NCI-H345 treated with DMSO at 0.1 percent for 48 hours (cell line): ENCODE measurements at regions not wholly inside any gene's neighbourhood (a gene's known extent, or its start where the extent isn't known, plus 50 kb on each side); places are given as distances from the start of the nearest gene placed in this dataset.
"Not testable (repeated sequence)": the region's sequence is repeated elsewhere in the genome, so short reads cannot be mapped to it uniquely, and the experiment has no call there.

Experiments used
- DNase-seq: peaks from one replicate; lab custom pipeline; 2025; ENCODE audit not compliant: unreplicated experiment; lab: John Stamatoyannopoulos, UW

DNA sequence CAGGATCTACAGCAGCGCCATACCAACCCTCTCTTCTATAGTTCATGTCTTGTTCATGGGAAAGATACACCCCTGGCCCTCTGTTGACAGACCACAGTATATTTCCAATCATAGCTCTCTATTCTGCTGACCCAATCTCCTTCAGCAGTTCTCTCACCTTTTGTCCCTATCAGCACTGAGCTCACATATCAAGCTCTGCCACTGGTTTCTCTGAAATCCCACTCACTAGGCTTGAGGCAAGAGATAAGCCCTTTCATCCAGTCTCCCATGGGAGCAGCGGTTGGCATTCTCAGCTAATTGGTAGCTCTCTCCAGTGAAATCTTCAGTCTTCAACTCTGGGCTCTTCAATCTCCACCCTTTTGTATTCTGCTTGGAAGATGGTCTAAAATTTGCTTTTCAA, 313.4 kb downstream of the GJA1 start:
- DNase-seq, result no peak

DNA sequence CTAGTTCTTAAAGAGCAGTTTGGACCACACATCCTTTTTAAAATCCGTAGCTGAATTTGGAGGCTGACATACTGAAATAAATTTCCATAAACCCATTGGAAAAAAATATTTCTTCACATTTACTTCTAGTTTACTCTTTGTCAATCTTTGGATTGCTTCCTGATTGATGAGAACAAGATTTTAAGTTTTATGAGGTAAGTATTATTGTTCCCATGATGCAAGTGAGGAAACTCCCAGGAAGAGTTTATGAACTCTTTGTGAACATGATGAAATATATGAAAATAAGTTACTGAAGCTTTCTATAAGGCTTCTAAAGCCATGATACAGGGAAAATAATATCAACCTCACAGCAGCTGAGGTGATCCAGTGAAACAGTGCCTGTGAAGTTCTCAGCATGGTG, 320.0 kb downstream of the GJA1 start:
- DNase-seq, result no peak

DNA sequence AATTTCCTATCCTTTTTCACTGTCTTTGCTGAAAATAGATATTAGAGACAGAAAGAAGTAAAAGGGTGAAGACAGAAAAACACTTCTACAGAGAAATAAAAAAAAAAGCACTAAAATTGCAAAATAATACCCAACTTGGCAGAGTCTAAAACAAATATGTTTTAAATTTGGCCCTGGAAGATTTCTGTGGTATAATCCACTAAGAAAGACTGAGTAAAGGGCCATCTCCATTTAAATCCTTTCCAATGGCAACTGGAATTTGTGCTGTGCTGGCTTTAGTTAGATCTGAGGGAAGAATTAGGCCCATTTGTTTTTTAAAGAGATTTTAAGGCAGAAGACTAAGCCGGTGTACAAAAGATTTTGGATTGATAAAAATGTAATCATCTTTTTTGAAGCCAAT, 321.2 kb downstream of the GJA1 start:
- no peak for DNase-seq

DNA sequence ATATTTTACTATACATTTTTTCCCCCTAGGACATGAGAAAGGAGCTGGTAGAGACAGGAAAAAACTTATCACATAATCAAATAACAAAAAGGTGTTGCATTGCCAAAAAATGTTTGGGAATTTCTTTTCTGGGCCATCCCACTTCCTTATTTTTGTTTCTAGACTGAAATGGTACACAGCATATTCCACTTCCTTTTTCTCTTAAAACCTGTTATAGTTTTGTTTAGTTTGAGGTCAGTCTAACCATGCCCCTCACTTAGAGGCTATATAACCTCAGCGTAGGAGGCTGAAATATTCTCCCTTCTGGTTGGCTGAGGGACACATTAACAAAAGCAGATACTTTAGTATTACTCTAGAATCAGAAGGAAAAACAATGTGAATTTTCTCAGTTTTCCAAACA, 323.9 kb downstream of the GJA1 start:
- no peak for DNase-seq

DNA sequence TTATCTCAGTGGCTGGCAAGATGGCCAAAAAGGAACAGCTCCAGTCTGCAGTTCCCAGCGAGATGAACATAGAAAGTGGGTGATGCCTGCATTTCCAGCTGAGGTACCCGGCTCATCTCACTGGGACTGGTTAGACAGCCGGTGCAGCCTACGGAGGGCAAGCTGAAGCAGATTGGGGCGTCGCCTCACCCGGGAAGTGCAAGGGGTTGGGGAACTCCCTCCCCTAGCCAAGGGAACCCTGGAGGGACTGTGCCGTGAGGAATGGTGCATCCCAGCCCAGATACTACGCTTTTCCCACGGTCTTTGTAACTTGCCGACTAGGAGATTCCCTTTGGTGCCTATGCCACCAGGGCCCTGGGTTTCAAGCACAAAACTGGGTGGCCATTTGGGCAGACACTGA, 324.7 kb downstream of the GJA1 start:
- no peak for DNase-seq

DNA sequence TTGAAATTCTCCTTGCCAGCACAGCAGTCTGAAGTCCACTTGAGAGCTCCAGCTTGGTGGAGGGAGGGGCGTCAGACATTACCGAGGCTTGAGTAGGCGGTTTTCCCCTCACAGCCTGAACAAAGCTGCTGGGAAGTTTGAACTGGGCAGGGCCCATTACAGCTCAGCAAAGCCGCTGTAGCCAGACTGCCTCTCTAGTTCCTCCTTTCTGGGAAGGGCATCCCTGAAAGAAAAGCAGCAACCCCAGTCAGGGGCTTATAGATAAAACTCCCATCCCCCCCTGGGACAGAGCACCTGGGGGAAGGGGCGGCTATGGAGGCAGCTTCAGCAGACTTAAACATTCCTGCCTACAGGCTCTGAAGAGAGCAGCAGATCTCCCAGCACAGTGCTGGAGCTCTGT, 325.3 kb downstream of the GJA1 start:
- DNase-seq, result no peak

DNA sequence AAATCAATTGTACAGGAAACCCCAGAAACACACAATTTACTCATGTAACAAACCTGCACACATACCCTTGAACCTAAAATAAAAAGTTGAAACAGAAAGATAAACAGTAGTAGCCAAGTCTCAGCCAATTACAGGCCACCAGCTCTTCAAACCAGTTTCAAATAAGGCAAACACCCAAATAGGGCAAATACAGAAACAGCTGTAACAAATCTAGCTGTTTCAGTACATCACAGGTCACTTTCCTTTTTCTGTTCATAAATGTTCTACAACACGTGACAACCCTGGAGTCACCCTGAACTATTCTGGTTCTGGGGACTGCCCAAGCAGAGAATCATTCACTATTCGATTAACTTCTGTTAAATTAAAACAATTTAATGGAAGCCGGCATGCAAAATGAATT, 329.0 kb downstream of the GJA1 start:
- DNase-seq, result no peak

DNA sequence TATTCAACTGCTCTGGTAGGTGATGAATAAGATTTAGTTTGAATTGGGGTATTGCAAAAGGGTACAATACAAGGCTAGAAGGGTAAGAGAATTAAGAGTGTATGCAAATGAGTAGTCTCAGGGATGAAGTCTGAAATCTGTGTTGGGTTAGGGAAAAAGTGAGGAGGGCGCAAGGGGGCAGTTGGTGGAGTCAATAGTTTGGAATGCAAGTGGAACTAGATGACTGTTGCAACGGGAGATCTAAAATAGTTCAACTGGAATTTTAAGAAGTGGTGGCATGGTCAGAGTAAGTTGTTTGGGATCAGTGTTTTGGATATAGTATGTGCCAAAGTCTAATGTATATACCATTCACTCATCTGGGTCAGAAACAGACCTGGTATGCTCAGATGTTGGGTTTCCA, 329.6 kb downstream of the GJA1 start:
- no peak for DNase-seq

DNA sequence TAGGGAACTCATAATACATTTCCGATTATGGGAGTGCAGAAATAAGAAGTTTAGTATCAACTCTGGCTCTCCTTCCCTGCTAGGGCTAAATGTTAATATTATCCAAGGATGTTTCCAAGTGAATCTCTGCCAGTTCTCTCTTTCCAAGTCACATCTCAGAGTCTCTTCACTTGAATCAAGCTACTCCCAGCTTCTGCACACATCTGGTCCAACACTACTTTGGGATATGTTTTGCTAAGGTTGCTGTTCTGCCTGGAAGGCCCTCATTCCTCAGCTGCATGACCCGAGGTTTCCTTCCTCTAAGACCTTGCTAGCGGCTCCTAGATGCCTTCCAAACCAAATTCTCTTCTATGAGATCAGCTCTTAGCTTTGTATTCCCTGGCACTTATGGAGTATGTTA, 331.8 kb downstream of the GJA1 start:
- DNase-seq, result no peak

DNA sequence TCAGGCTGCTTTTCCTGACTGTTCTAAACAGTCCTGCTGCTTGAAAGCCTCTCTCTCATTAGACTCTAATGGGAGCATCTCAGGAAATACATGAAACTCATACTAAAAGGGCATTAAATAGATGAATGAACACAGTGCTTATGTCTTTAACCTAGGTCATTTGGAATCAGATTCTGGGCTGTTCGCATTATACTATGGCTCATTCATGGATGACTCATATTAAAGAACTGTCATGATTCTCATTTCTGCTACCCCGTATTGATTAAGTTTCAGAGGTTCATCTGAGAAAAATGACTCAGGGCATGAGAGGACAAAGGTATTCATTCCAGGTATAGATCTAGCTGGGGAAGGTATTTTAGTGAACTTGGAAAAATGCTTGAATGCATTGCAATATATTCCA, 335.5 kb downstream of the GJA1 start:
- DNase-seq, result no peak

DNA sequence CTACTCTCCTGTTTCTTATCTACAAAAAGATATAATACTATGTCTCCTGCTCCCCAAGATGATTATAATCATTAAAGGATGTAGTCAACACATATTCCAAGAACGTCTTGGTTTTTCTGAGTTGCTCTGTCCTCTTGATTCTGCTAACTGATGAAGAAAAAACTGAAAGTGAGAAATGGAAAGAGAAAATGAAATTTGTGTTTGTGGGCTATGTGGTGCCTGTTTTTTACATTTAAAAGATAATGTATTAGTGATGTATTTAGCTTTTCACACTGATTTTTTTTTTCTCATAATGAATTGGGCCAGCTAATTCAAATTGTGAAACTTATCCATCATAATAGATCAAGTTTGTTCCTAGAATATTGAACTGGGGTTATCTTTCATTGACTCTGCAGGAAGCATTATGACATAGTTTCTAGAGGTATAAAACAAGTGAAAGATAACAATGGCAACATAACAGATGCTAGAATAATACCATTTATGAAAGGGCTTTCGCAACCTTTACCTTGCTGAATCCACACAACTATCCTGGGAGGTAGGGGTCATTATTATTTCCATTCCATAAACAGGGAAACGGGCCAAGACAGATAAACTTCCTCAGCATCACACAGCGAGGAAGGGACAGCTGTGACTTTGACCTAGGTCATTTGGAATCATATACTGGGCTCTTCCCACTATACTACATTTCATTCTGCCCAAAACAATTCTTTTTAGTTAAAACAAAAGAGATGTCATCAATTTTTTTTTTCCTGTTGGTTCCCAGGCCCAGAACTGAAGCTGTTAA, 336.7 kb downstream of the GJA1 start:
- DNase-seq, result no peak

DNA sequence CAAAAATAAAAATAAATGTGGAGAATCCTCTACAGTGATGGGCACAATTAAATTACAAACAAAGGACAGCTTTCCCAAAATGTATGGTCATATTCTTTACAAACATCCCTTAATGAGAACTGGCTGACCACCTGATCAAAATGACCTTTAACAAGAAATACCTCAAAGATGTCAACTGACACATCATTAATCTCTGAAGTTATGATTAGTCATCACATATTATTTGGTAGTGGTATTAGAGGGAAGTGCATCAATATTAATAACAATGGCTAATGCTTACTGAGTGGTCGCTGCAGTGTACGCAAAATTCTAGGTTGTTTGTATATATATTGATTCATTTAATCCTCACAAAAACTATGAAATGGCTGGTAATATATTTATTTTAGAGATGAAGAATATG, 340.6 kb downstream of the GJA1 start:
- no peak for DNase-seq

DNA sequence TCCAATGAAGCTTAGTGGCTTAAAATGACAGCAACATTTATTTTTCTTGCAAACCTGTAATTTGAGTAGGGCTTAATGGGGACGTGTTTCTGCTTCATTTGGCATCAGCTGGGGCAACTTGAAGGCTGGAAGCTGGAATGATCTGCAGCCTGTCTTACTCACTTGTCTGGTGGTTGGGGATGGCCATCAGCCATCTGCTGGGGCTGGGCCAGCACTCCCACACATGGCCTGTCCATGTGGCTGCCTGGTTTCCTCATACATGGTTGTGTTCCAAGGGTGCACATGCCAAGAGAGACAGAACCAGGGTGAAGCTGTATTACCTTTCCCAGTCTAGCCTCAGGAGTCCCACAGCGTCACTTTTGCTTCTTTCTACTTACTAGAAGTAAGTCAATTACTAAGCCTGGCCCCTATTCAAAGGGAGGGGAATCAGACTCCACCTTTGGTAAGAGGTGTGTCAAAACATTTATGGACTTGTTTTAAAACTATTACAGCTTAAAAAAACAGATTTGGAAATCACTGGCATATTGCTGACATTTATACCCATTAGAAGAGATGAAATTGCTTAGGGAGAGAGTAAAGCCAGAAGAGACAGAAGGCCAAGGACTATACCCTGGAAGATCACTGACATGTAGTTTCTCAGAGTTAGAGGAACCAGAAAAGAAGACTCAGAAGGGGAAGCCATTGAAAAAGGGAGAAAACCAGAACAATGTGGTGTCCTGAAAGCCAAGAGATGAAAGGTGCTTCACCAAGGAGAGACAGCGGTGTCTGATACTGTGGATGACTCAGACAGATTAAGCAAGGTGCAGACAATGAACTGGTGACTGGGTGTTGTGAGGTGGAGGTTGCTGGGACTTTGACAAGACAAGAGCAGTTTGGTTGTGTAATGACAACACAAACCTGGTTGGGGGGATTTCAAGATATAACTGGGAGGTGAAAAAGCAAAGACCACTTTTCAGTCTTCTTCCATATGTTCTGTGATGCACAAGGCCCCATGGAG, 345.2 kb downstream of the GJA1 start:
- no peak for DNase-seq

DNA sequence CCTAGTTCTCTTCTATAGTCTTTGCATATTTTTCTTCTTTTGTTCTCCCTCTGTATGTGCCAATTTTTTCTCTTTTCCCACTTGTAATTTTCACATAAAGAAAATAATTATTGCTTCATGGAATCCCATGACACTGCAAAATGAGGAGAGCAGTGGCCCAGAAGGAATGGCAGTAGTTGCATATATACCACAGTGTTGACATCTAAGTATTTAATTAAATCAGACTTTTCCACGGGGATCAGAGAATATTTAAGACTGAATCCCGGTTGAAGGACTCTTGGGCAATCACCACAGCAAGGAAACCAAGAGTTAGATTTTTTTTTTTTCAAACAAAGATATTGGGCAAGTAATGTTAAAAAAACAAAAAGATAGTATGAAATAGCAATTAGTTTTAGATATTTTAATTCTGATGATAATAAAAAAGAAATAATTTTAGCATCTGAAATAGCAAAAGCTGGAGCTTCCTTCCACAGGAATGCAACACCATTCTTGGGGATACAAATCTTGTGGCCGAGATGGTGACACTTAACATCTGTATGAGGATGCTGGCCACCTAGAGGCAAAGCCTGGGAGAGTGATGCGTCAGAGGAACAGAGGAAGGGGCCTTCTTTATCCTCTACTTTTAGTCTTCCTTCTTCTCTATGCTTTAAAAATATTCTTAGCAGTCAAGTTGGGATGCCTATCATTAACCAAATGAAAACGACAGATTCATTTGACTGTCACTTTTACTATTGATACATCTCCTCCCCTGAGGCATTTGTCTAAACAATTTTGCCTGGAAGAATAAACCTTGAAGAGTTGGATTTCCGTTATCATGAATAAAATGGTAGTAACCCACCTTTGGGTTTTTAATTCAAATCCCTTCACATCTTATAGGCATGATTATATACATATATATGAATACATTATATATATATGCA, 356.2 kb downstream of the GJA1 start:
- no peak for DNase-seq

DNA sequence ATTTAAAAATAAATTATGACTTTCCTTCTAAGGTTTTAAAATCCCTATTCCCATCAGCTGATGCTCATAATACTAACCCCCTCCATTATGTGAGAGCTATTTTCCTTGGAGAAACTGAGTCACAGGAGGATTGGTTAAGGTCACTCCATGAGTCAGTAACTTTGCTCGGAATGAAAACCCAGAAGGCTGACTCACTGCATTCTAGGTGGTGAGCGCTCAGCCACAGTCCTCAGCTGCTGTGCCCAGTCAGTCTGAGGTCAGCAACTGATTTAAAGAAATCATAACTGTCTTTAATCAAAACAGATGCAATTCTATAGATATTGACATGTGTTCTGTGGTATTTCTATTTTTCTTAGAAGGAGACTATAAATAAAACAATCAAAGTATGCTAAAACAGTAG, 359.2 kb downstream of the GJA1 start:
- no peak for DNase-seq

DNA sequence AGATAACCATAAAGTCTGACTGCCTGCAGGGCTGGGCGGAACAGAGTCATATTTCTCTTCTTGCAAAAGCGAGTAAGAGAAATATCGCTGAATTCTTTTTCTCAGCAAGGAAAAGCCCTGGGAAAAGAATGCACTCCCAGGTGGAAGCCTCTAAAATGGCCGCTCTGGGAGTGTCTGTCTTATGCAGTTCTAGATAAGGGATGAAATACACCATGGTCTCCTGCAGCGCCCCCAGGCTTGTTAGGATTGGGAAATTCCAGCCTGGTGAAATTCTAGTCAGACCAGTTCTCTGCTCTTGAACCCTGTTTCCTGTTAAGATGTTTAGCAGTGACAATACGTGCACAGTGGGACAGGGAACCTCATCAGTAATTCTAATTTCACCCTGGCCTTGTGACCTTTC, 362.2 kb downstream of the GJA1 start:
- DNase-seq, result not testable (repeated sequence)

DNA sequence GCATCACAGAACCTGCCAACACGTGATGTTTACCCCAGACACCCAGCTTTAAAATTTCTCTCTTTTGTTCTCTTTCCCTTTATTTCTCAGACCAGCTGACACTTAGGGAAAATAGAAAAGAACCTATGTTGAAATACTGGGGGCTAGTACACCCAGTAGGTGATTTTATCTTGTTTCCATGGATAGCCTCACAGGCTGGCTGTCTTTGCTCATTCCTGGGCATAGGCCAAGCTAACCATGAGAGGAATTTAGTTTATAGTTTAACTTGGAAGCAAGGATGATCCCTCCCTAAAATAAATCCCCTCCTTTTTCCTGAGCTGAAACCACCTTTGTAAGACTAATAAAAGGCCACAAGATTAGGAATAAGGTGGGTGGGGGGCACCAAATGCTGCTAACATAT, 362.7 kb downstream of the GJA1 start:
- not testable (repeated sequence) for DNase-seq

DNA sequence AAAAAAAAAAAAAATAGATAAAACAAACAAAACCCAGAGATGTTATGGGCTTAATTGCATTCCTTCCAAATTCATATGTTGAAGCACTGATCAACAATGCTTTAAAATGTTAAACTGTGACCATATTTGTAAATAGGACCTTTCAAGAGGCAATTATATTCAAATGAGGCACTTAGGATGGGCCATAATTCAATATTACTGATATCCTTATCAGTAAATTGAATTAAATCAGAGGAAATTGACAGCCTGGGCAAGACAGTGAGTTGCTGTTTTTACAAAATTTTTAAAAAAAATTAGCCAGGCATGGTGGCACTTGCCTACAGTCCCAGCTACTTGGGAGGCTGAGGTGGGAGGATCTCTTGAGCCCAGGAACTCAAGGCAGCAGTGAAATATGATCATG, 364.1 kb downstream of the GJA1 start:
- DNase-seq, result no peak

DNA sequence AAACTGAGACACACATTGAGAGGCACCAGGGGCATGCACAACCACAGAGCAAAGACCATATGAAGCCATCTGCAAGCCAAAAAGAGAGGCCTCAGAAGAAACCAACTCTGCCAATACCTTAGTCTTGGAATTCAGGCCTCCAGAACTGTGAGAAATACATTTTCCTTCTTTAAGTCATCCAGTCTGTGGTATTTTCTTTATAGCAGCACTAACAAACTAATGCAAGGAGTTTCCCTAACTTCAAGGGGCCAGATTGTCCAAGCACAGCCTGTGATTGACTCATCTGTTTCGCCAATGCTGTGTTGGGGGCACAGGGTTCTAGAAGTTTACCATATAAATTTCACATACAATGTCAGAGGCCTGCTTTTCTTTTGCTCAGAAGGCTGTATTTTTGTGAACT, 364.6 kb downstream of the GJA1 start:
- no peak for DNase-seq

DNA sequence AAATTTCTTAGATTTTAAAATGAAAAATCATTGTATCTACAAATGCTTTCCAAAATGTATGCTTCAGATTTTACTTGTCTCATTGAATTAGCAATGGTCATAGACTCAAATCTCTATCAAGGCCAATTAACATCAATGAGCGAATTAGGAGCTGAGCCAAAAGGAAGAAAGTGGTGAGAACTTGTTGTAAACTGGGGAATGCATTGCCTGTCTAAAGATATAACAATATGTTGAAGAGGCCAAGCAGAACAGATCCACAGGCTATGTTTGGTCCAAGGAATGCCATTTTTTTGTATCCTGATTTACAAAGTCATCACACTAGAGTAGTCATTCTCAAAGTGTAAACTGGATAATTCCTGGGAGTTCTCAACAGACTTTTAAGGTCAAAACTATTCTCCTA, 370.7 kb downstream of the GJA1 start:
- DNase-seq, result no peak

DNA sequence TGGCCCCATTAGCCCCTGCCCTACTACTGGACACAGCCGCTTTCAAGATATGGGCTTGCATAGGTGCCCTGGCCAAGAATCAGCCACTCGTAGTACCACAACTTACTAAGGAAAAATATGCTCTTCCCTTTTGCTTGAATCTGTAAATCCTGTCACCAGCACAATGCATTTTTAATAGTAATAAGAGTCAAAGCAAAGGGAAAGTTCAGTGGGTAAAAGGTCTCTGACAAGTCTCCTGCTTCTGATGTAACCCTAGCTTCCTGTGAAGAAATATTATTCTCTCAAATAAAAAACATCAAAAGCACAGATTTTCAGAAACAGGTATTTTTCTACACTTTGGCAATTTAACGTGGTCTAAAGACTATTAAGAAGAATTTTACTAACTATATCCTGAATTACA, 373.8 kb downstream of the GJA1 start:
- DNase-seq, result no peak
